GM21526 (cell line): ENCODE measurements at regions not wholly inside any gene's neighbourhood (a gene's known extent, or its start where the extent isn't known, plus 50 kb on each side); places are given as distances from the start of the nearest gene placed in this dataset.
"Not testable (repeated sequence)": the region's sequence is repeated elsewhere in the genome, so short reads cannot be mapped to it uniquely, and the experiment has no call there.

Source experiments
- ATAC-seq: cut with Tn5 transposase; IDR thresholded peaks from one replicate; pipeline ENCODE4 v1.9.1; 2021; ENCODE audit warnings: moderate library complexity; ENCODE audit not compliant: unreplicated experiment, low FRiP score

- ATAC-seq = no peak
These were observed 266.3 kb downstream of the RHOU start for GRCh38 chr1:229001467-229002011.

GRCh38 chr1:229002037-229002436 lies 266.8 kb downstream of the RHOU start:
- ATAC-seq = no peak

GRCh38 chr1:229002451-229002960 lies 267.2 kb downstream of the RHOU start:
- no peak for ATAC-seq

- ATAC-seq = no peak
These were observed 267.5 kb upstream of the RAB4A start for GRCh38 chr1:229003233-229004031.

GRCh38 chr1:229004066-229004833 lies 266.7 kb upstream of the RAB4A start:
- no peak for ATAC-seq

GRCh38 chr1:229005097-229005496 lies 265.8 kb upstream of the RAB4A start:
- ATAC-seq = no peak

GRCh38 chr1:229005556-229005955 lies 265.4 kb upstream of the RAB4A start:
- no peak for ATAC-seq

GRCh38 chr1:229006121-229006870 lies 264.6 kb upstream of the RAB4A start:
- ATAC-seq = no peak

GRCh38 chr1:229007167-229007566 lies 263.7 kb upstream of the RAB4A start:
- no peak for ATAC-seq

- ATAC-seq = no peak
These were observed 263.2 kb upstream of the RAB4A start for GRCh38 chr1:229007701-229008100.

- ATAC-seq = not testable (repeated sequence)
These were observed 262.6 kb upstream of the RAB4A start for GRCh38 chr1:229008347-229008746.

GRCh38 chr1:229011022-229011421 lies 259.9 kb upstream of the RAB4A start:
- no peak for ATAC-seq

- no peak for ATAC-seq
These were observed 258.1 kb upstream of the RAB4A start for GRCh38 chr1:229012823-229013222.

GRCh38 chr1:229013981-229014380 lies 256.9 kb upstream of the RAB4A start:
- ATAC-seq = no peak

GRCh38 chr1:229015806-229016205 lies 255.1 kb upstream of the RAB4A start:
- no peak for ATAC-seq

- ATAC-seq = no peak
These were observed 253.8 kb upstream of the RAB4A start for GRCh38 chr1:229017091-229017490.

- no peak for ATAC-seq
These were observed 252.1 kb upstream of the RAB4A start for GRCh38 chr1:229018674-229019295.

- ATAC-seq = no peak
These were observed 251.1 kb upstream of the RAB4A start for GRCh38 chr1:229019663-229020271.

GRCh38 chr1:229021034-229021433 lies 249.9 kb upstream of the RAB4A start:
- not testable (repeated sequence) for ATAC-seq
